ENCODE measurements at regions not wholly inside any gene's neighbourhood (a gene's known extent, or its start where the extent isn't known, plus 50 kb on each side); places are given as distances from the start of the nearest gene placed in this dataset.

GRCh38 chr11:70000228-70000627 lies 77.9 kb upstream of the ANO1 start:
- no peaks in the 10 kb centered on the region for H4K20me1 ChIP-seq (ENCODE audit: control insufficient read depth, insufficient read depth, low read length, poor library complexity, severe bottlenecking)
- no peak overlapping the region for H3K4me2 ChIP-seq (replicated peaks; ENCODE audit: low read depth, low read length, poor library complexity, severe bottlenecking)
- DNase-seq (no peak), ATAC-seq (ENCODE audit: low read depth) (no peak)
- H3K9me3 ChIP-seq (ENCODE audit: control extremely low read depth in 1 of 3, control insufficient read depth in 2 of 3, insufficient read depth in 1 of 3, low read length in 2 of 3): peaks cover 0 to 5% (median 1%) of the 10 kb centered on the region in 3 donors
- Mint-ChIP-seq H3K9me3 (ENCODE audit: insufficient read depth) (no peaks in the 10 kb centered on the region), H3K4me1 (no peaks in the 10 kb centered on the region), H3K27me3 (peaks cover 15% of the 10 kb centered on the region), H3K4me3 (no peak overlapping the region), H3K27ac (no peak overlapping the region)
- no peaks in the 10 kb centered on the region for H3K36me3 ChIP-seq (replicated peaks in 1 of 2; ENCODE audit: control extremely low read depth in 1 of 2, control insufficient read depth in 1 of 2, extremely low read depth in 1 of 2, insufficient read depth in 2 of 2, low read length in 1 of 2)
- no peak overlapping the region for H2AFZ ChIP-seq (ENCODE audit: insufficient read depth, low read depth, low read length, poor library complexity, severe bottlenecking)
- H3K79me2 ChIP-seq (ENCODE audit: control insufficient read depth, insufficient read depth, low read length): no peaks in the 10 kb centered on the region
- 80% methylated on average over 1 of the region's 3 CpGs for WGBS (ENCODE audit: insufficient coverage)
- H3K4me3 ChIP-seq (ENCODE audit: control extremely low read depth in 1 of 5, extremely low read depth in 1 of 5, insufficient read depth in 1 of 5, low read depth in 2 of 5, low read length in 4 of 5): no peak overlapping the region
- no peaks in the 10 kb centered on the region for H3K4me1 ChIP-seq (ENCODE audit: control insufficient read depth in 2 of 2, insufficient read depth in 2 of 2, low read length in 2 of 2)
- no peak overlapping the region for H3K9ac ChIP-seq (ENCODE audit: low read length)
- no peak overlapping the region for H3K27ac ChIP-seq (ENCODE audit: low read length in 2 of 2)
- TF ChIP-seq CTCF (IDR thresholded peaks at IDR 0.05) (no peak), EZH2 (IDR thresholded peaks at IDR 0.05; ENCODE audit: borderline replicate concordance, insufficient read depth, low read depth, low read length, poor library complexity, severe bottlenecking) (no peak)
- no peaks in the 10 kb centered on the region for H3K27me3 ChIP-seq (replicated peaks in 1 of 4; ENCODE audit: control extremely low read depth in 1 of 4, control insufficient read depth in 3 of 4, insufficient read depth in 4 of 4, low read length in 3 of 4)
- ChIA-PET POLR2A (no interaction called here), CTCF (no interaction called here)
- intact Hi-C loops (cut with micrococcal nuclease): no loop called here

- H3K4me2 ChIP-seq (replicated peaks; ENCODE audit: low read depth, low read length, poor library complexity, severe bottlenecking): no peak overlapping the region
- TF ChIP-seq CTCF (IDR thresholded peaks at IDR 0.05) (no peak), EZH2 (IDR thresholded peaks at IDR 0.05; ENCODE audit: borderline replicate concordance, insufficient read depth, low read depth, low read length, poor library complexity, severe bottlenecking) (no peak)
- WGBS (ENCODE audit: insufficient coverage): 78% methylated on average over 5 of the region's 6 CpGs
- H3K27me3 ChIP-seq (replicated peaks in 1 of 4; ENCODE audit: control extremely low read depth in 1 of 4, control insufficient read depth in 3 of 4, insufficient read depth in 4 of 4, low read length in 3 of 4): no peaks in the 10 kb centered on the region
- H3K27ac ChIP-seq (ENCODE audit: low read length in 2 of 2): no peak overlapping the region
- H3K4me1 ChIP-seq (ENCODE audit: control insufficient read depth in 2 of 2, insufficient read depth in 2 of 2, low read length in 2 of 2): no peaks in the 10 kb centered on the region
- Mint-ChIP-seq H3K4me1 (no peaks in the 10 kb centered on the region), H3K4me3 (no peak overlapping the region), H3K27me3 (peaks cover 12% of the 10 kb centered on the region), H3K9me3 (ENCODE audit: insufficient read depth) (no peaks in the 10 kb centered on the region), H3K27ac (no peak overlapping the region)
- H2AFZ ChIP-seq (ENCODE audit: insufficient read depth, low read depth, low read length, poor library complexity, severe bottlenecking): no peak overlapping the region
- CTCF ChIA-PET: no interaction called here
- H3K79me2 ChIP-seq (ENCODE audit: control insufficient read depth, insufficient read depth, low read length): no peaks in the 10 kb centered on the region
- intact Hi-C loops (cut with micrococcal nuclease): no loop called here
- peaks cover 0 to 4% (median 1%) of the 10 kb centered on the region in 3 donors for H3K9me3 ChIP-seq (ENCODE audit: control extremely low read depth in 1 of 3, control insufficient read depth in 2 of 3, insufficient read depth in 1 of 3, low read length in 2 of 3)
- no peak for ATAC-seq (ENCODE audit: low read depth)
- H3K36me3 ChIP-seq (replicated peaks in 1 of 2; ENCODE audit: control extremely low read depth in 1 of 2, control insufficient read depth in 1 of 2, extremely low read depth in 1 of 2, insufficient read depth in 2 of 2, low read length in 1 of 2): no peaks in the 10 kb centered on the region
- POLR2A ChIA-PET: no interaction called here
- no peaks in the 10 kb centered on the region for H4K20me1 ChIP-seq (ENCODE audit: control insufficient read depth, insufficient read depth, low read length, poor library complexity, severe bottlenecking)
- DNase-seq: no peak
- H3K4me3 ChIP-seq (ENCODE audit: control extremely low read depth in 1 of 5, extremely low read depth in 1 of 5, insufficient read depth in 1 of 5, low read depth in 2 of 5, low read length in 4 of 5): no peak overlapping the region
- no peak overlapping the region for H3K9ac ChIP-seq (ENCODE audit: low read length)
Observed at GRCh38 chr11:70001246-70001645, 76.9 kb upstream of the ANO1 start.
